H1 (cell line): ENCODE measurements at regions not wholly inside any gene's neighbourhood (a gene's known extent, or its start where the extent isn't known, plus 50 kb on each side); places are given as distances from the start of the nearest gene placed in this dataset.

Experiments
- CTCF ChIA-PET: fragments of 300-600 bp; sonication (Branson Sonifier 250); formaldehyde crosslinking; loops from one replicate; lab custom pipeline; 2021; ENCODE audit not compliant: partially characterized antibody; lab: Charles Lee
- POLR2A ChIA-PET: fragments of 300-600 bp; sonication (Branson Sonifier 250); formaldehyde crosslinking; loops from one replicate; lab custom pipeline; 2021; ENCODE audit warnings: inconsistent platforms; ENCODE audit not compliant: partially characterized antibody; lab: Charles Lee
- DNase-seq, 2 experiments: peaks; one replicate each; pipeline versions ENCODE4 v3.0.0 to v3.0.0-alpha.2; 2010 to 2022; ENCODE audit warnings: low spot score in 2 of 2, low read depth in 1 of 2, mixed read lengths in 1 of 2
- FAIRE-seq: peaks from 2 replicates; lab custom pipeline; 2011; peaks lifted over from hg19 to GRCh38; lab: Jason Lieb, UNC
- H2AFZ ChIP-seq: 2 replicates; pipeline ENCODE4 v1.8.1; 2012; ENCODE audit warnings: low read length, inconsistent platforms
- H2AK5ac ChIP-seq: 2 replicates; pipeline ENCODE4 v1.6.1; 2013; ENCODE audit warnings: low read depth, low read length
- H2BK120ac ChIP-seq: replicated peaks from 2 replicates; pipeline ENCODE3; 2013; ENCODE audit warnings: low read depth, low read length, inconsistent platforms
- H2BK12ac ChIP-seq: 2 replicates; pipeline ENCODE4 v1.6.1; 2013; ENCODE audit warnings: low read depth, low read length
- H2BK15ac ChIP-seq: 2 replicates; pipeline ENCODE4 v1.6.1; 2013; ENCODE audit warnings: low read length
- H2BK20ac ChIP-seq: 2 replicates; pipeline ENCODE4 v1.6.1; 2013; ENCODE audit warnings: low read length
- H2BK5ac ChIP-seq: 2 replicates; pipeline ENCODE4 v1.6.1; 2013; ENCODE audit warnings: low read depth, low read length
- H3K14ac ChIP-seq: 2 replicates; pipeline ENCODE4 v1.6.1; 2013; ENCODE audit warnings: inconsistent platforms; ENCODE audit not compliant: insufficient read length
- H3K18ac ChIP-seq: 2 replicates; pipeline ENCODE4 v1.6.1; 2013; ENCODE audit warnings: low read length; ENCODE audit errors: extremely low read depth
- H3K23ac ChIP-seq: 2 replicates; pipeline ENCODE4 v1.6.1; 2013; ENCODE audit warnings: inconsistent platforms; ENCODE audit not compliant: insufficient read length
- H3K23me2 ChIP-seq: 2 replicates; pipeline ENCODE4 v1.6.1; 2013; ENCODE audit warnings: low read depth, low read length
- H3K27ac ChIP-seq: 2 replicates; pipeline ENCODE4 v1.6.1; 2011; ENCODE audit warnings: low read depth, low read length, inconsistent platforms
- H3K27me3 ChIP-seq, 4 experiments: replicated peaks in 1 of 4; 1 replicate in 1 of 4; 2 replicates in 3 of 4; pipeline versions ENCODE4 v1.6.1 to v1.8.1; 2011 to 2013; ENCODE audit warnings: low read length in 3 of 4, mild to moderate bottlenecking in 3 of 4, inconsistent platforms in 2 of 4, mixed read lengths in 2 of 4, moderate library complexity in 1 of 4; ENCODE audit not compliant: control insufficient read depth in 3 of 4, insufficient read depth in 3 of 4; ENCODE audit errors: extremely low read depth in 1 of 4
- H3K36me3 ChIP-seq, 4 experiments: 2 replicates each; pipeline versions ENCODE4 v1.6.1 to v1.8.1; 2011 to 2013; ENCODE audit warnings: mild to moderate bottlenecking in 4 of 4, low read length in 3 of 4, moderate library complexity in 2 of 4, control low read depth in 1 of 4, inconsistent platforms in 1 of 4; ENCODE audit not compliant: insufficient read depth in 4 of 4, control insufficient read depth in 2 of 4
- H3K4ac ChIP-seq: replicated peaks from 2 replicates; pipeline ENCODE3; 2013; ENCODE audit warnings: low read length, low read depth, mixed read lengths, inconsistent platforms; ENCODE audit not compliant: insufficient read length
- H3K4me1 ChIP-seq, 4 experiments: replicated peaks in 1 of 4; 1 replicate in 1 of 4; 2 replicates in 3 of 4; pipeline versions ENCODE4 v1.6.1 to v1.8.1; 2011 to 2013; ENCODE audit warnings: low read length in 3 of 4, inconsistent platforms in 2 of 4, mixed read lengths in 1 of 4; ENCODE audit not compliant: insufficient read depth in 4 of 4, control insufficient read depth in 3 of 4
- H3K4me2 ChIP-seq, 2 experiments: 2 replicates each; pipeline versions ENCODE4 v1.6.1 to v1.8.1; 2011 to 2013; ENCODE audit warnings: low read depth in 2 of 2, low read length in 2 of 2, control low read depth in 1 of 2, inconsistent platforms in 1 of 2, mild to moderate bottlenecking in 1 of 2; ENCODE audit not compliant: insufficient read depth in 1 of 2
- H3K4me3 ChIP-seq, 4 experiments: fragments of 200-600, 300-600 bp in 1 of 4; sonication (generic), shearing (Covaris generic), sonication (Bioruptor Twin) in 1 of 4; 2 replicates each; pipeline versions ENCODE4 v1.5.1 to v1.8.1; 2011 to 2016; ENCODE audit warnings: low read length in 4 of 4, low read depth in 3 of 4, control low read depth in 2 of 4, inconsistent platforms in 2 of 4, mild to moderate bottlenecking in 2 of 4, mixed read lengths in 1 of 4, moderate library complexity in 1 of 4; ENCODE audit not compliant: insufficient read depth in 2 of 4; ENCODE audit errors: extremely low read depth in 1 of 4
- H3K56ac ChIP-seq: replicated peaks from 2 replicates; pipeline ENCODE3; 2013; ENCODE audit warnings: low read depth, mild to moderate bottlenecking, mixed read lengths, low read length, inconsistent platforms; ENCODE audit not compliant: insufficient read length
- H3K79me1 ChIP-seq: 2 replicates; pipeline ENCODE4 v1.6.1; 2013; ENCODE audit warnings: low read depth, low read length, control low read depth
- H3K79me2 ChIP-seq, 2 experiments: 2 replicates each; pipeline versions ENCODE4 v1.6.1 to v1.8.1; 2012 to 2013; ENCODE audit warnings: low read length in 2 of 2, mild to moderate bottlenecking in 2 of 2, inconsistent platforms in 1 of 2; ENCODE audit not compliant: insufficient read depth in 2 of 2, control insufficient read depth in 1 of 2
- H3K9ac ChIP-seq, 4 experiments: replicated peaks in 1 of 4; 1 replicate in 1 of 4; 2 replicates in 3 of 4; pipeline versions ENCODE4 v1.6.1 to v1.8.1; 2011 to 2013; ENCODE audit warnings: low read depth in 3 of 4, low read length in 3 of 4, control low read depth in 2 of 4, mild to moderate bottlenecking in 2 of 4, moderate library complexity in 2 of 4, inconsistent platforms in 1 of 4; ENCODE audit errors: extremely low read depth in 1 of 4
- H3K9me3 ChIP-seq, 2 experiments: 2 replicates each; pipeline versions ENCODE4 v1.6.1 to v1.8.1; 2012 to 2013; ENCODE audit warnings: mild to moderate bottlenecking in 2 of 2, moderate library complexity in 2 of 2, control low read depth in 1 of 2, inconsistent platforms in 1 of 2, low read depth in 1 of 2, low read length in 1 of 2, mixed read lengths in 1 of 2; ENCODE audit not compliant: insufficient read depth in 2 of 2
- H4K20me1 ChIP-seq, 2 experiments: replicated peaks in 1 of 2; 2 replicates each; pipeline versions ENCODE3 to v1.8.1; 2011 to 2013; ENCODE audit warnings: inconsistent platforms in 2 of 2, low read length in 2 of 2, mild to moderate bottlenecking in 1 of 2; ENCODE audit not compliant: insufficient read depth in 2 of 2, control insufficient read depth in 1 of 2
- H4K5ac ChIP-seq: 2 replicates; pipeline ENCODE4 v1.6.1; 2013; ENCODE audit warnings: low read length, low read depth, mixed read lengths, inconsistent platforms; ENCODE audit not compliant: insufficient read length
- H4K8ac ChIP-seq: 2 replicates; pipeline ENCODE4 v1.8.0; 2013; ENCODE audit warnings: mild to moderate bottlenecking, moderate library complexity, low read length, inconsistent platforms; ENCODE audit not compliant: insufficient read depth; ENCODE audit errors: extremely low read depth
- H4K91ac ChIP-seq: replicated peaks from 2 replicates; pipeline ENCODE3; 2013; ENCODE audit warnings: low read length, mixed read lengths, inconsistent platforms; ENCODE audit not compliant: insufficient read length
- CBX8 ChIP-seq: fragments of 300-800, 300-1000 bp; sonication (generic); IDR thresholded peaks from 2 replicates; pipeline ENCODE4 v1.7.1; 2016; ENCODE audit warnings: low read depth, low read length, borderline replicate concordance
- CEBPB ChIP-seq: IDR thresholded peaks from 2 replicates; pipeline ENCODE4 v1.6.1; 2012; ENCODE audit warnings: low read depth, low read length
- CHD1 ChIP-seq: IDR thresholded peaks from 2 replicates; pipeline ENCODE4 v1.6.1; 2012; ENCODE audit warnings: low read depth, low read length, improper control_type of control experiment
- GABPA ChIP-seq: IDR thresholded peaks from 2 replicates; pipeline ENCODE4 v1.6.1; 2011; ENCODE audit warnings: mild to moderate bottlenecking, low read length, moderate library complexity, borderline replicate concordance; ENCODE audit not compliant: insufficient read depth
- MAFK ChIP-seq: IDR thresholded peaks from 2 replicates; pipeline ENCODE4 v1.6.1; 2012; ENCODE audit warnings: low read depth, mild to moderate bottlenecking, improper control_type of control experiment, low read length
- POLR2AphosphoS5 ChIP-seq: IDR thresholded peaks from 2 replicates; pipeline ENCODE4 v1.6.1; 2011; ENCODE audit warnings: low read depth, low read length
- RAD21 ChIP-seq, 2 experiments: IDR thresholded peaks in 1 of 2; conservative IDR thresholded peaks in 1 of 2; 2 replicates each; pipeline ENCODE4 v1.6.1; 2011; ENCODE audit warnings: low read depth in 2 of 2, low read length in 2 of 2, improper control_type of control experiment in 1 of 2, inconsistent platforms in 1 of 2, mild to moderate bottlenecking in 1 of 2, moderate library complexity in 1 of 2
- RBBP5 ChIP-seq: IDR thresholded peaks from 2 replicates; pipeline ENCODE4 v1.7.1; 2012; ENCODE audit warnings: low read depth, mild to moderate bottlenecking, inconsistent platforms, low read length, moderate library complexity, borderline replicate concordance
- SIX5 ChIP-seq: IDR thresholded peaks from 2 replicates; pipeline ENCODE4 v1.6.1; 2011; ENCODE audit warnings: mild to moderate bottlenecking, low read depth, low read length
- SP1 ChIP-seq: IDR thresholded peaks from 2 replicates; pipeline ENCODE4 v1.6.1; 2011; ENCODE audit warnings: low read depth, low read length
- SP4 ChIP-seq: IDR thresholded peaks from 2 replicates; pipeline ENCODE4 v1.6.1; 2012; ENCODE audit warnings: low read length, inconsistent platforms
- TAF1 ChIP-seq: IDR thresholded peaks from 2 replicates; pipeline ENCODE4 v1.6.1; 2011; ENCODE audit warnings: mild to moderate bottlenecking, low read depth, low read length
- WGBS, 2 experiments: shearing (Covaris generic) in 1 of 2; methylation state at CpG; one replicate each; pipeline versions ENCODE4 v1.1.6 to v1.1.7; 2013 to 2015; ENCODE audit warnings: low lambda C conversion rate in 2 of 2, mixed read lengths in 2 of 2, inconsistent platforms in 1 of 2, low coverage in 1 of 2, missing lambda C conversion rate in 1 of 2; ENCODE audit not compliant: insufficient replicate concordance in 2 of 2, insufficient coverage in 1 of 2, insufficient read length in 1 of 2; ENCODE audit errors: extremely low coverage in 1 of 2, missing lambda C conversion rate in 1 of 2; 5-methylcytosine and 5-hydroxymethylcytosine counted together
- TF ChIP-seq, protein P1 (sequence below): IDR thresholded peaks from 2 replicates; pipeline ENCODE4 v1.6.1; 2012; ENCODE audit warnings: inconsistent platforms

DNA sequence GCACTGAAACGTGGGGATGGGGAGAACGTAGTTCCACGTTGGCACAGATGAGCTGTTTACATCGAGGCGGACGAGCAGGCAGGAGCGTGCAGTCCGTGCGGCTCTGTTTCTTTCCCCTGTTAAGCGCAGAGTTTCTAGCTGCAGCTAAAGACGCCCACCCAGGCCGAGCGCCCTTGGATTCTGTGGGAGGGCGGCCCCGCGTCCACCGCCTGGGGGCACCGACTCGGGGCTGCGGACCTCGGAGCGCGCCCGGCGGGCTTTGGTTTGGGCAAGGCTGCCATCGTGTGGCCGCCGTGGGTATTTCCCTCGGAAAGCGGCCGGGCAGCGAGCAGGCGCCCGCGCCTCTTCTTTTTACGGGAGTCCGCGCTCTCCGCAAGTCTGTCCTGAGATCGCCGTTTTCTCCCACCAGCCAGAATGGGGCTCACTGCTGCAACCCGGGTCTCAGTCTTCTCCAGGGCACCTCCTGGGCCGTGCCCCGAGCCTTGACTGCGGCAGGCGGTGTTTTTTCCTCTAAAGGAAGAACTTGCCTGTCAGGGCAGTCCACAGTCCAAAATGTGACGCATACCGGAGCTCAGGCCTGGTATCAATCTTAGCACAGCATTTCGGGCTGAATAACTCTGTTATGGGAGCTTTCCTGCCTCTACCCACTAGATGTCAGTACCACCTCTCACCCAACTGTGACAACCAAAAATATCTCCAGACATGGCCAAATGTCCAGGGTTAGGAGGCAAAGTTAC, 219.9 kb upstream of the IGF1R start:
- peak overlapping the region; percentile 46 to 97 for H3K4me2 ChIP-seq
- peaks cover 3 to 6% of the 10 kb centered on the region in 2 experiments; a peak in 3 of 4 replicates for H3K9me3 ChIP-seq
- FAIRE-seq (peak; percentile 66), DNase-seq (peak; percentile 49 to 97)
- no peaks in the 10 kb centered on the region for H3K79me2 ChIP-seq
- no peak overlapping the region for H4K91ac ChIP-seq
- no peaks in the 10 kb centered on the region for H3K79me1 ChIP-seq
- CTCF ChIA-PET, result interaction anchor here (0.6 to 8.1 kb wide), 43 partner anchors 10 to 1458 kb away, joined by 3 to 66 read pairs (median 4); no protein-coding TSS in a partner anchor
- H2BK12ac ChIP-seq, result no peak overlapping the region
- H2AFZ ChIP-seq, result peak overlapping the region; percentile 91
- H3K27ac ChIP-seq, result no peak overlapping the region
- no peak overlapping the region for H3K14ac ChIP-seq
- no peak overlapping the region for H4K5ac ChIP-seq
- no peaks in the 10 kb centered on the region for H4K20me1 ChIP-seq
- H2BK15ac ChIP-seq, result no peak overlapping the region
- H3K9ac ChIP-seq, result peak overlapping the region in 1 of 4 experiments; percentile 36; a peak in 2 of 7 replicates
- H3K4me1 ChIP-seq, result peaks cover 0 to 2% (median under 1%) of the 10 kb centered on the region in 4 experiments; a peak in 2 of 7 replicates
- H3K56ac ChIP-seq, result no peak overlapping the region
- H2AK5ac ChIP-seq, result no peak overlapping the region
- no peaks in the 10 kb centered on the region for H3K36me3 ChIP-seq
- peak overlapping the region; percentile 11 to 54 (median 24); a peak in 5 of 8 replicates for H3K4me3 ChIP-seq
- no peak overlapping the region; the same call in 1 of the 2 replicates for H3K18ac ChIP-seq
- POLR2A ChIA-PET, result no interaction called here
- H3K27me3 ChIP-seq, result peaks cover 3 to 26% (median 18%) of the 10 kb centered on the region in 4 experiments
- no peak overlapping the region for H2BK5ac ChIP-seq
- H3K23me2 ChIP-seq, result peaks cover 4% of the 10 kb centered on the region
- no peak overlapping the region for H3K4ac ChIP-seq
- H4K8ac ChIP-seq, result no peak overlapping the region; the same call in 1 of the 2 replicates
- H2BK120ac ChIP-seq, result no peak overlapping the region
- no peak overlapping the region for H2BK20ac ChIP-seq
- 16% methylated on average over 45 of the region's 49 CpGs; no CpG with 5 or more reads in 1 of the 2 experiments for WGBS, 2 experiments
- no peak overlapping the region for H3K23ac ChIP-seq
- no peak for TF ChIP-seq CEBPB
- TF ChIP-seq TAF1, result 0 out of 2 replicates have a peak, but pooled peaks have one; percentile 24
- TF ChIP-seq SP4, result no peak
- TF ChIP-seq, protein P1, sequence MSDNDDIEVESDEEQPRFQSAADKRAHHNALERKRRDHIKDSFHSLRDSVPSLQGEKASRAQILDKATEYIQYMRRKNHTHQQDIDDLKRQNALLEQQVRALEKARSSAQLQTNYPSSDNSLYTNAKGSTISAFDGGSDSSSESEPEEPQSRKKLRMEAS, result no peak; the same call in 1 of the 2 replicates
- peak; percentile 40; the same call in 1 of the 2 replicates for TF ChIP-seq RBBP5
- no peak for TF ChIP-seq MAFK
- peak; percentile 72 to 87 for TF ChIP-seq RAD21 (IDR thresholded peaks at IDR 0.05 in 1 of 2, conservative IDR thresholded peaks at IDR 0.05 in 1 of 2; ENCODE audit: low read depth in 2 of 2, low read length in 2 of 2)
- TF ChIP-seq SIX5, result no peak
- TF ChIP-seq SP1, result no peak
- no peak for TF ChIP-seq CHD1
- TF ChIP-seq CBX8, result no peak
- no peak for TF ChIP-seq POLR2AphosphoS5
- TF ChIP-seq GABPA, result 0 out of 2 replicates have a peak, but pooled peaks have one; percentile 52
